GM21367 (cell line): ENCODE measurements at regions not wholly inside any gene's neighbourhood (a gene's known extent, or its start where the extent isn't known, plus 50 kb on each side); places are given as distances from the start of the nearest gene placed in this dataset.
"Not testable (repeated sequence)": the region's sequence is repeated elsewhere in the genome, so short reads cannot be mapped to it uniquely, and the experiment has no call there.

ENCODE experiments used
- ATAC-seq: cut with Tn5 transposase; IDR thresholded peaks from one replicate; pipeline ENCODE4 v1.9.1; 2021; ENCODE audit not compliant: unreplicated experiment

- not testable (repeated sequence) for ATAC-seq
These were observed 84.3 kb downstream of the IRS2 start for GRCh38 chr13:109702030-109702597.

- no peak for ATAC-seq
These were observed 86.2 kb downstream of the IRS2 start for GRCh38 chr13:109700176-109700575.

- ATAC-seq: no peak
These were observed 86.7 kb downstream of the IRS2 start for GRCh38 chr13:109699628-109700071.

GRCh38 chr13:109698779-109699178, 87.6 kb downstream of the IRS2 start:
- no peak for ATAC-seq

DNA sequence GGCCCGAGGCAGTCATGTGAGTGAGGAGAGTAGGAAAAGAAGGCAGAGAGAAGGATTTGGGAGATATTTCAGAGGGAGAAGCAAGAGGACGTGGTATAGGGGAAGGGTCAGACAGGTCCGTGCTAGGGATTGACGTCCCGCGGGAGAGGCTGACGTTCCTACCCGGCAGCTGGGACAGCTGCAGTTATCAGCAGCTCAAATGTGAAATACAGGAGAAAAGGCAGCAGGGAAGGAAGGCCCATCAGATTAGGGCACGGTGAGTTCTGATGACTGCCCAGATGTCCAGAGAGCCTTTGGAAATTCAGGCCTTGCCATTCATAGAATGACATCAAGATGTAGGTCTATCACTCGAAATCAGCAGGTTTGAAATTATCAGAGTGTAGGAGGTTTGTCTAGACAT, 88.4 kb downstream of the IRS2 start:
- ATAC-seq: no peak

DNA sequence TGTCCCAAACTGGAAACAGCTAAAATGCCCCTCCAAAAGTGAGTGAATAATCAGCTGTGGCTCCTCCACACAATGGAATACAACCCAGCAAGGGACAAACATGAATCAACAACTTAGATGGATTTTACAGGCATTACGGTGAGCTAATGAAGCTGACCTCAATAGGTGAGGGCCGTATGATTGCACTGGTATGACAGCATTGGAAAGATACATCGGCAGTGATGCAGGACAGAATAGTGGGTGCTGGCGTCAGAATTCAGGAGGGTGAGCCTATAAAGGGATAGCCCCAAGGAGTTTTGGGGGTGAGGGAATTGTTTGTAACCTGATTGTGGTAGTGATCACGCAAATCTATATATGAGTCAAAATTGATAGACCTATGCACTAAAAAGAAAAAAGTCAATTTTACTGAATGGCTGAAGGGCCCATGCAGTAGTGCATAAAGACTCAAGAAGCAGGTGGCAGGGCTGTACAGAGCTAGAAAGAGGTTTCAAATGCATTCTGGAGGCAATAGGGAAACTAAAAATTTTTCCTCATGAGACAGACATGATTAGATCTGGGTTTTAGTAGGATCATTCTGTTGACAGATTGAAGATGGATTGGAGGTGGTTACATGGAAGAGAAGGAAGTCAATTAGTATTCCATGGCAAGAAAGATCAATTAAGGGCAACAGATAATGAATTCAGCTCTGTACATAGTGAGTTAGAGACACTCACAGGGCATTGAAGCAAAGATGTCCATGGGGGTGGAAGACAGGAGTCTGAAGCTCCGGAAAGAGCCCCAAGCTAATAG, 90.8 kb downstream of the IRS2 start:
- ATAC-seq: no peak

DNA sequence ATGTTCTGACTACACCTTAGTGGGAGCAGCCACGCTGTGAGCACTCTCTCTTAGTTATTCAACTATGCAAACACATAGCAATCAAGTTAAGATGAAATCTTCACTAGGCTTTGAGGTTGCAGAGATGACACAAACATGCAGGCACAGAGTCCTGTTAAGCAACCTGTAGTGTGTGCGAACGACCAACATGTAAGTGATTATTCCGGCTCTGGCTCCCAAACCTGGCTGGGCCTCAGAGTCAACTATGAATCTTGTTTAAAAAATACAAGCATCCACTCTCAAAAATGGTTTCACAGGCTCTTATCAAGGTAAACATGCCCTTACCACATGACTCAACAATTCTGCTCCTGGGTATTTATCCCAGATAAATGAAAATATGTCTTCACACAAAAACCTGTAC, 91.4 kb downstream of the IRS2 start:
- no peak for ATAC-seq

DNA sequence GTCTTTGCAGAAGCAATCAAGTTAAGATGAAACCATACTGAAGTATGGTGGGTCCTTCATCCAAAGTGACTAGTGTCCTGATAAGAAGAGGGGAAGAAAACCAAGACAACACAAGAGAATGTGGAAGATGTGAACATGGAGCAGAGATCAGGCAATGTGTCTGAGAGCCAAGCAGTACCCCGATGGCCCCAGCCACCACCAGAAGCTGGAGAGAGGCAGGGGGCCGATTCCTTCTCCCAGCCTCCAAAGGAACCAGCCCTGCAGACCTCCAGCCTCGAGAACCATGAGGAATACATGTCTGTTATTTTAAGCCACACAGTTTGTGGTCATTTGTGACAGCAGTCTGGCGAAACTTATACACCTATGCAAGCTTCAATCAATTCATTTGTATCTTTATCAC, 93.2 kb downstream of the IRS2 start:
- no peak for ATAC-seq

DNA sequence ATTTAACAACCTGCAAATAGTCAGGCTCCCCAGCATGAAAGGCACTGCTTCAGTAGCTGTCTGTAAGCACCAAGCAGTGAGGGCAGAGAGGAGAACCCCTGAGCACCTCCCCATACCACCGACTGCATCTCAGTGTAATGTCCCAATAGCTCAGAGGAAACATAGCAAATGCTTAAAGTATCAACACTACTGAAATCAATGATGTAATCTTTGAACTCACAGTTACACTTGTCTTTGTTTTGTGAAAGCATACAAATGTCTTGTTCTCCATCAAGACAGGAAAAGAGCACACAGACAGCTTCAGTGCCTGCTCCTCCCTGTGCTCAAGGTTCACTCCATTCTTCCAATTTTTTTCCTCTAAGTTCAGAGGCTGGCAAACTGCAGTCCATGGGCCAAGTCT, 94.7 kb downstream of the IRS2 start:
- ATAC-seq: no peak

DNA sequence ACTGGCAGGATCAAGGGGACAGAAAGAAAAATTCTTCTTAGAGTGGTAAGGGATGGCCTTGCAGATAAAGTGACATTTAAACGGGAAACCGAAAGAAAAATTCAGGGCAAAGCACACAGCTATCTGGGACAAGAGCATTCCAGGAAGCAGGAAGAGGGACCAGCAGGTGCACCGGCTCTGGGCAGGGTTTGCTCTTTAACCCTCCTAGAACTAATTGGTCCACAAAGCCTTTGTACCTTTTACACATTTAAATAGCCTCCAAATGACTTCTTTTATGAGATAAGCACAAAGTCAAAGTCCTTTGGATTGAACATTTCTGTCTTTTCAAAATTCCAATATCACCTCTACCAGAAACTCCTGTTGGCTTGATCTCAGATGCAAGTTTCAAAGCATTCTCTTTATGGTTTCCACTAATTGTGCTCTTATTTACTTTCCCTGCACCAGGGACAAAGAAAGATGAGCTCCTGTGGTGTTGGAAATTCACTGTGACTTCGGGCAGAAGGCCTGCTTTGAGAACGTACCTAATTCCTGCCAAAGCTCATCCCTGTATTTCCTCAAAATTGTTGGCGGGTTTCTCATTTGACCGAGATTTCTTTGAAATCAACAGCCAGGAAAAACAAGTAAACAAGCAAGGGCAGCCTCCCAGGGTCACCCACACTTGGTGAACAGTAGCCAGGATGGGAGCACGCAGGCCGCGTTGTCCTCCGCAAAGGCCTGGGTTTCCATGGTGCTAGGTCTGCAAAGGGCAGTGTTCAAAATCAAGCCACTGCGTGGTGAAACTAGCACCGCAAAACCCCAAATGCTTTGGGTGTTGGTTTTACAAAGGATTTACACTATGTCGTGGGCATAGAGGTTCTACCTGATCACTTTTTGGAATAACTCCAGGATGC, 98.6 kb downstream of the IRS2 start:
- ATAC-seq: no peak

DNA sequence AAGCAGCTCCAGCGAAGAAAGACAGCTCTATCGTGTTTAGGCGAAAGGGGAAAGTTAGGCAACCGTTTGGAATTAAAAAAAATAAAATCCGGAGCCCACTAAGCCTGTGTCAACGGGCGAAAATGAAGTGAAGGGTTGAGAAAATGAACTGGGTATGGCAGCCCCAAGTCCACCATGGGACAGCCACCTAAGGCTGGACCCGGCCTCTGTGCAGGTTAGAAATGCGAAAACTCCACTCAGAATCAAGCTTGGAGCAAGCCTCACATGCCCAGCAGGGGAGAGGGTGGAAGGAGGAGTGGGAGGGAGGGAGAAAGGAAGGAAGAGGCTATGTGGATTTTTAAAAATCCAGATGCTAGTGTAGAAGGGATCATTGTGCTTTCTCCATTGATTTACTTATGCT, 101.2 kb downstream of the IRS2 start:
- ATAC-seq: no peak

DNA sequence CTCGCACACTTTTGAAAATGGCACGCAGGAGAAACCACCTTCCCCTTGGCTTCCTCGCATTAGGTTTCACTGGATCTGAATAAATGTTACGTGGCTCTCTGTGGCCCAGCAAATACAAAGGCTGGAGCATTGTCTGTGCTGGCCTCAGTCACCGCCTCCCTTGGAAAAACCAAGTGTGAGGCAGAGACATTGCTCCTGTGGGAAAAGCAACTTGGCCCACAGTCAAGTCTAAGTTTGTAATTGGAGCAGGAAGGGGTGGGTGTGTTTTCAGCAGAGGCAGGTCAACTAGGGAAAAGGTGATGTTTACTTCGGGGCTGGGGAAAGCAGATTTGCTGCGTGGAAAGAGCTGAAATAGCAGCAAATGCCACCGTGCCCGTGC, 101.6 kb downstream of the IRS2 start:
- no peak for ATAC-seq

DNA sequence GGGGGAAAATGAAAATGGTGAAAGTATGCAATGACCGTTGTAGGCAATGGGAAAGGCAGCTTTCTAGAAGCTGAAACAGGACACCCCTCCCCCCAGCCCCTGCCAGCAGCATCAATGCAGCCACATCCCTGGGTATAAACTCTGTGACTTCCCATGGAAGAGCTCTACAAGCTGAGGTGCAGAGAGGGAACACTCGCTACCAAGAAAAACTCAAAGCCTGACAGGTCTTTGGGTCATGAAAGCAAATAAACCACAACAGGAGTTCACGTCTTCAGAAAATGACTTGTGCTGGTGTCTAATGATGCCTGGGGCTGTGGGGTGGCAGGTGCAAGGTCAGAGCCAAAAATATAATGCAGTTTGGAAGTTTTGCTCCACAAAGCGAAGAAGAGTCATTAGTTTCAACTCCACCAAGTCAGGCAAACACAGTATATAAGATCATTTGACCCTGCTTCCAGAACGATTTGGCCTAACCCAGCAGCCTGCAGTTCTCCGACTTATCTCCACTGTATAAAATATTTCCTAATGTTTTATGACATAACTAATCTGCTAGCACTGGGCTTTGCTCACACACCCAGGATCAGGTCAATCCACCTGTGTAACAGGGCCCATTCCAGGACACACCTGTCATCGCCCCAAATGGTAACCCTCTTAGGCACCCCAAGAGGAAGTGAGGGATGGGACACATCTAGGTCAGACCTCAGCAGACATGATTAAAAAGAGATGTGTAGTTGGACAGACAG, 102.1 kb downstream of the IRS2 start:
- ATAC-seq: no peak

DNA sequence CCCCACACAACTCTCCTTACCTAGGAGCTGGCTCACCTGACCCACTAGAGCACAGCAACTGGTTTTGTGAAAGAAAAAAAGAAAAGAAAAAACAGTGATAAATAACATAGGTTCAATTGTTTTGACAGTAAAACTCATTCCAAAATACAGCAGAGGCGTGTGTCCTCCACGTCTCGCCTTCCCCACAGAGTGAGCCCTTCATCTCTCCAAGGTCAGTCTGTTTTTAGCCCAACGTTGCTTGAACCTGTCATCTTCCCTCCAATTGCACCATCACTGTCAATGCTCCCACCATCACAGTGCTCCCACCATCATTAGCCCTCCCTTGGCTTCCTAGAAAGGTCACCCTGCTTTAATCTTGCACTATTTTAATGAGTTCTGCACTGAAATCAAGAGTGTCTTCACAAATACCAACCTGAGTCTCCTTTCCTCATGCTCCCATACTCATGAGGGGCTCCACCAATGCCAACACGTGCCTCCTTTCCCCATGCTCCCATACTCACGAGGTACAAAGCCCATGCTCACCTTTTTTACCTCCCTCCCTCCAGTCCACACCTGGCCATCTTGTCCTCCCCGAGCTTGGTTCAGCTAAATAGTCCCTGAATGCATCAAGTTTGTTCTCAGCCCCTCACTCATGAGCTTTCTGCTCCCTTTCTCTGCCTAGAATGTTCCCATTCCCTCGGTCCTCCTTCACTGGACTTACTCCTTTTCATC, 103.7 kb downstream of the IRS2 start:
- ATAC-seq: no peak

DNA sequence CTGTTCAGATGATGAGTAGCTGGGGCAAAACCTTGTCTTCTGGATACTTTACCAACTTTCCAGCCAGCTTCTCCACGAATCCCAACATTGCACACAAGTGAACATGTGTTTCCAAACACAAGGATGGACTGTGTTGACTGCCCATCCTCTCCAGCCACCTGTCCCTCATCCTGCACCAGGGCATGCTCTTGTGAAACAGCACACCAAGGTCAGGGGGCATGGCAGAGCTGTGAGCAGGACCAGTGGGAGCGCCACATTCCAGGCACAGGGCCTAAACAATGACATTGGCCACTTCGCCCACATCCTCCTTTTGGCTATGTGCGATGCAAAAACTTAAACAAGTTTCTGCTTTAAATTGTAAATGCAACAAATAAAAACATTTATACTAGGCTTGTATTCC, 105.5 kb downstream of the IRS2 start:
- no peak for ATAC-seq

- no peak for ATAC-seq
These were observed 106.1 kb downstream of the IRS2 start for GRCh38 chr13:109680288-109680687.

GRCh38 chr13:109678459-109678858, 107.9 kb downstream of the IRS2 start:
- ATAC-seq: no peak

GRCh38 chr13:109677206-109677605, 109.2 kb downstream of the IRS2 start:
- no peak for ATAC-seq

- ATAC-seq: no peak
These were observed 112.9 kb downstream of the IRS2 start for GRCh38 chr13:109673477-109673876.

GRCh38 chr13:109672545-109672944, 113.8 kb downstream of the IRS2 start:
- no peak for ATAC-seq

DNA sequence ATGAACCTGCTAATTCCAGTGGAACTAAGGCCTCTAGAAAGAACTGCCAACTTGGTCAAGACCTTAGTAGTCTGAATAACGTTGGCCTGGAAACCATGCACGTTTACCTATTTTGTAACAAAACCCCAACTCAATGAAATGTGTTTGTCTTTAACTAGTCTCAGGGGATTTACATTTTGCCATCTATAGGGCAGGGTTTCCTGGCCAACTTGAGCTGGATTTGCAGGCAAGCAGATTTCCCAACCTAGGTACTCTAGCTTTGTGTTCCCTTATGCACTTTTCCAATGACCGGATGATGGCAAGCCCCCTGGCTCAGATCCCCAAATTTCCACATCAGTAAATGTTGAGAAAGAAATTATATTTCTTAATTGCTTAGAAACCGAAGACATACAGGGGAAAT, 114.5 kb downstream of the IRS2 start:
- no peak for ATAC-seq
